K562 (cell line): ENCODE measurements at regions not wholly inside any gene's neighbourhood (a gene's known extent, or its start where the extent isn't known, plus 50 kb on each side); places are given as distances from the start of the nearest gene placed in this dataset.

ENCODE experiments used
- ATAC-seq: fragments of 200-7000 bp; cut with Tn5 transposase; 3 replicates; pipeline ENCODE4 v1.9.1; 2020; ENCODE audit warnings: moderate library complexity
- BruUV-seq: library from RNA; stranded (reverse); fragments of 400-500 nt; replicated peaks from 2 replicates; lab custom pipeline; 2021; lab: Mats Ljungman, UMichigan
- CTCF ChIA-PET: fragments of 300-600 bp; formaldehyde crosslinking; extraction: SDS; loops from one replicate; lab custom pipeline; 2021; ENCODE audit warnings: low intra/inter-chr PET ratio; lab: Yijun Ruan, JAX
- POLR2A ChIA-PET: fragments of 300-600, 350-650 bp; sonication (Branson Sonifier 250); formaldehyde crosslinking; extraction: SDS; loops from one replicate; lab custom pipeline; 2021; ENCODE audit warnings: antibody characterized with exemption, inconsistent platforms; lab: Yijun Ruan, JAX
- DNase-seq, 4 experiments: peaks; one replicate each; pipeline versions ENCODE4 v3.0.0 to v3.0.0-alpha.2; 2011 to 2018; ENCODE audit warnings: low spot score in 3 of 4, mixed read lengths in 3 of 4; ENCODE audit errors: extremely low read depth in 1 of 4
- FAIRE-seq: peaks from 2 replicates; lab custom pipeline; 2011; peaks lifted over from hg19 to GRCh38; lab: Jason Lieb, UNC
- H2AFZ ChIP-seq: 2 replicates; pipeline ENCODE4 v1.6.0; 2011; ENCODE audit warnings: low read depth, low read length, control low read depth, inconsistent platforms
- H3K27ac ChIP-seq: fragments of 200-600 bp; 3 replicates; pipeline ENCODE4 v1.8.0; 2011; ENCODE audit warnings: low read depth, mild to moderate bottlenecking, control low read depth, inconsistent platforms, low read length, moderate library complexity, mixed read lengths; ENCODE audit errors: extremely low read depth
- H3K27me3 ChIP-seq, 2 experiments: fragments of 300-600 bp in 1 of 2; 2 replicates in 1 of 2; 3 replicates in 1 of 2; pipeline versions ENCODE4 v1.6.0 to v1.8.0; 2011; ENCODE audit warnings: inconsistent platforms in 2 of 2, low read length in 2 of 2, mild to moderate bottlenecking in 1 of 2, mixed read lengths in 1 of 2, moderate library complexity in 1 of 2; ENCODE audit not compliant: control insufficient read depth in 2 of 2, insufficient read depth in 2 of 2
- H3K36me3 ChIP-seq: fragments of 300-600 bp; 3 replicates; pipeline ENCODE4 v1.8.0; 2011; ENCODE audit warnings: mild to moderate bottlenecking, low read length, inconsistent platforms; ENCODE audit not compliant: control insufficient read depth, insufficient read depth
- H3K4me1 ChIP-seq, 2 experiments: fragments of 200-600 bp in 1 of 2; replicated peaks in 1 of 2; 2 replicates in 1 of 2; 3 replicates in 1 of 2; pipeline versions ENCODE4 v1.5.1 to v1.8.0; 2011; ENCODE audit warnings: inconsistent platforms in 2 of 2, low read length in 2 of 2, mild to moderate bottlenecking in 1 of 2, mixed read lengths in 1 of 2, moderate library complexity in 1 of 2; ENCODE audit not compliant: control insufficient read depth in 2 of 2, insufficient read depth in 2 of 2
- H3K4me2 ChIP-seq: 2 replicates; pipeline ENCODE4 v1.6.1; 2011; ENCODE audit warnings: low read length, control low read depth, inconsistent platforms, mixed read lengths; ENCODE audit not compliant: insufficient read depth
- H3K4me3 ChIP-seq: fragments of 200-600 bp; sonication (generic), shearing (Covaris generic); 2 replicates; pipeline ENCODE4 v1.5.1; 2016; ENCODE audit warnings: control low read depth, inconsistent platforms
- H3K79me2 ChIP-seq: fragments of 200-600 bp; 3 replicates; pipeline ENCODE4 v1.8.0; 2011; ENCODE audit warnings: low read length, inconsistent platforms; ENCODE audit not compliant: control insufficient read depth, insufficient read depth
- H3K9ac ChIP-seq, 2 experiments: 2 replicates each; pipeline versions ENCODE4 v1.6.0 to v1.6.1; 2011; ENCODE audit warnings: low read depth in 2 of 2, low read length in 2 of 2, control low read depth in 1 of 2, inconsistent platforms in 1 of 2, mild to moderate bottlenecking in 1 of 2, mixed read lengths in 1 of 2; ENCODE audit not compliant: insufficient read depth in 1 of 2
- H3K9me1 ChIP-seq: one replicate; pipeline ENCODE4 v1.6.0; 2011; ENCODE audit warnings: inconsistent platforms, mild to moderate bottlenecking, low read length, moderate library complexity; ENCODE audit not compliant: control insufficient read depth, insufficient read depth
- H3K9me3 ChIP-seq: replicated peaks from 2 replicates; pipeline ENCODE4 v1.5.1; 2011; ENCODE audit warnings: low read depth, low read length, inconsistent platforms; ENCODE audit not compliant: control insufficient read depth, insufficient read depth
- H4K20me1 ChIP-seq: replicated peaks from 2 replicates; pipeline ENCODE4 v1.6.1; 2011; ENCODE audit warnings: low read length, inconsistent platforms, mixed read lengths; ENCODE audit not compliant: control insufficient read depth, insufficient read depth
- MXI1 ChIP-seq: IDR thresholded peaks from 2 replicates; pipeline ENCODE4 v1.6.1; 2011; ENCODE audit warnings: low read depth, mild to moderate bottlenecking, improper control_type of control experiment, low read length
- MYBL2 ChIP-seq, 2 experiments: fragments of 450-650 bp in 1 of 2; sonication (generic) in 1 of 2; formaldehyde crosslinking in 1 of 2; IDR thresholded peaks; 2 replicates each; pipeline versions ENCODE4 v1.6.1 to v1.8.1; 2017 to 2022; ENCODE audit warnings: borderline replicate concordance in 1 of 2, inconsistent platforms in 1 of 2, low read depth in 1 of 2, mild to moderate bottlenecking in 1 of 2, missing genetic modification reagents in 1 of 2, moderate library complexity in 1 of 2
- PHTF2 ChIP-seq: fragments of 250-450 bp; sonication (Bioruptor Pico); IDR thresholded peaks from 2 replicates; pipeline ENCODE4 v1.5.0; 2021; ENCODE audit warnings: mild to moderate bottlenecking
- SIRT6 ChIP-seq: IDR thresholded peaks from one replicate; pipeline ENCODE4 v1.6.1; 2012; ENCODE audit warnings: low read depth, mild to moderate bottlenecking, control low read depth, inconsistent platforms, low read length, moderate library complexity
- STAT5B ChIP-seq: fragments of 250-450 bp; sonication (Bioruptor Pico); IDR thresholded peaks from 2 replicates; pipeline ENCODE4 v1.8.0; 2021; ENCODE audit warnings: mild to moderate bottlenecking, inconsistent platforms
- TAF7 ChIP-seq: fragments of 450-650 bp; IDR thresholded peaks from 2 replicates; pipeline ENCODE4 v1.6.1; 2016; ENCODE audit warnings: missing genetic modification characterization, missing compliant biosample characterization
- TFAM ChIP-seq: fragments of 250-450 bp; sonication (Bioruptor Pico); conservative IDR thresholded peaks from 2 replicates; pipeline ENCODE4 v1.5.0; 2021; ENCODE audit warnings: mild to moderate bottlenecking, moderate library complexity
- TOE1 ChIP-seq, 2 experiments: fragments of 450-650 bp in 1 of 2; sonication (generic) in 1 of 2; formaldehyde crosslinking in 1 of 2; IDR thresholded peaks; 2 replicates each; pipeline versions ENCODE4 v1.7.1 to v1.8.0; 2016 to 2022; ENCODE audit warnings: borderline replicate concordance in 2 of 2, mild to moderate bottlenecking in 2 of 2, antibody characterized with exemption in 1 of 2, inconsistent platforms in 1 of 2, low read depth in 1 of 2, missing genetic modification reagents in 1 of 2, moderate library complexity in 1 of 2
- ZNF668 ChIP-seq: fragments of 250-450 bp; sonication (Bioruptor Pico); IDR thresholded peaks from 2 replicates; pipeline ENCODE4 v1.8.0; 2022; ENCODE audit warnings: mild to moderate bottlenecking, inconsistent platforms
- WGBS: fragments of 100-300 bp; shearing (Covaris generic); methylation state at CpG from one replicate; pipeline ENCODE4 v1.1.6; 2016; ENCODE audit warnings: low coverage, mixed read lengths; ENCODE audit not compliant: insufficient coverage; ENCODE audit errors: missing lambda C conversion rate; 5-methylcytosine and 5-hydroxymethylcytosine counted together
- in situ Hi-C: fragments of 300-500 bp; cut with MboI; formaldehyde crosslinking; loops from 4 replicates; pipeline ENCODE4 v1.15.0; 2018; ENCODE audit warnings: inconsistent platforms, mixed read lengths
- intact Hi-C: fragments of 100-400 bp; cut with micrococcal nuclease; formaldehyde crosslinking; loops from 2 replicates; pipeline ENCODE4 v1.14.2; 2022
- TF ChIP-seq, protein P1 (sequence below): fragments of 450-650 bp; conservative IDR thresholded peaks from 2 replicates; pipeline ENCODE4 v1.6.1; 2016; ENCODE audit warnings: missing genetic modification characterization, low read depth, mild to moderate bottlenecking, missing compliant biosample characterization, moderate library complexity
- TF ChIP-seq, protein P2 (sequence below): sonication (generic); formaldehyde crosslinking; IDR thresholded peaks from 2 replicates; pipeline ENCODE4 v1.8.0; 2022; ENCODE audit warnings: mild to moderate bottlenecking, missing genetic modification reagents
- TF ChIP-seq, protein P3 (sequence below): fragments of 250-450 bp; sonication (Bioruptor Pico); IDR thresholded peaks from 2 replicates; pipeline ENCODE4 v1.4.0; 2020; ENCODE audit warnings: mild to moderate bottlenecking
- TF ChIP-seq, protein P4 (sequence below): IDR thresholded peaks from 2 replicates; pipeline ENCODE4 v1.6.1; 2014; ENCODE audit warnings: antibody characterized with exemption

DNA sequence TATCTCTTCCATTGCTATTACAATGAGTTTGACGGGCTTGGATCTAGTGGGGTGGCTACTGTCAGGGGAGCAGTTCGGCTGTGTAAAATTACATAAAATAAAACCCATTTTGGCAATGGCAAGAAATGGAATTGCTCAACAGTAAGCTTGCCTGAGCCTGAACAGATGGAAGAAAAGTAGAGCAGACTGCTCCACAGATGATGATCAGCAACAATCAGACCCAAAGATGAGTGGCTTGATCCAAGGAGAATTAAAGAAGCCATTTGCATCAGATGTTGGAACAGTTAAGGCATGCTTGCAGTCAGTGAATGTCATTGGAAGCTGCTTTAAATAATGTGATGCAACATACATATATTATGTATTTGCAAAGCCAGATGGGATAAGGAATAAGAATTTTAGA, 256.6 kb upstream of the SMIM30 start:
- Histone ChIP-seq H3K79me2 (no peaks in the 10 kb centered on the region), H2AFZ (no peak overlapping the region), H3K4me3 (no peak overlapping the region), H3K9me3 (no peaks in the 10 kb centered on the region), H3K9me1 (no peaks in the 10 kb centered on the region), H3K27me3 (no peaks in the 10 kb centered on the region), H4K20me1 (no peaks in the 10 kb centered on the region; the same call in 1 of the 2 replicates), H3K4me1 (no peaks in the 10 kb centered on the region), H3K36me3 (no peaks in the 10 kb centered on the region), H3K27ac (no peak overlapping the region), H3K9ac (no peak overlapping the region), H3K4me2 (no peak overlapping the region)
- CTCF ChIA-PET = no interaction called here
- no peak for ATAC-seq
- no peak for FAIRE-seq
- POLR2A ChIA-PET = interaction anchor here (1.0 kb wide), 1 partner anchor 9 kb away, joined by 3 read pairs; no protein-coding TSS in a partner anchor
- DNase-seq = no peak
- in situ Hi-C loops = no loop called here
- intact Hi-C loops = no loop called here
- no TSS peak for BruUV-seq
- WGBS = 0% methylated on average over 2 of the region's 2 CpGs
- no peak for TF ChIP-seq ZNF668 (CRISPR knock-in tag)
- no peak for TF ChIP-seq PHTF2 (CRISPR knock-in tag)
- TF ChIP-seq MYBL2 (IDR thresholded peaks at IDR 0.05; ENCODE audit: low read depth) = no peak
- TF ChIP-seq MYBL2 (CRISPR knock-in tag; IDR thresholded peaks at IDR 0.05; ENCODE audit: borderline replicate concordance) = no peak
- TF ChIP-seq TFAM (CRISPR knock-in tag) = no peak
- TF ChIP-seq SIRT6 = no peak
- no peak for TF ChIP-seq MXI1
- TF ChIP-seq TOE1 (IDR thresholded peaks at IDR 0.05; ENCODE audit: borderline replicate concordance) = no peak
- no peak for TF ChIP-seq TOE1 (CRISPR knock-in tag; IDR thresholded peaks at IDR 0.05; ENCODE audit: borderline replicate concordance, low read depth)
- TF ChIP-seq, protein P1, sequence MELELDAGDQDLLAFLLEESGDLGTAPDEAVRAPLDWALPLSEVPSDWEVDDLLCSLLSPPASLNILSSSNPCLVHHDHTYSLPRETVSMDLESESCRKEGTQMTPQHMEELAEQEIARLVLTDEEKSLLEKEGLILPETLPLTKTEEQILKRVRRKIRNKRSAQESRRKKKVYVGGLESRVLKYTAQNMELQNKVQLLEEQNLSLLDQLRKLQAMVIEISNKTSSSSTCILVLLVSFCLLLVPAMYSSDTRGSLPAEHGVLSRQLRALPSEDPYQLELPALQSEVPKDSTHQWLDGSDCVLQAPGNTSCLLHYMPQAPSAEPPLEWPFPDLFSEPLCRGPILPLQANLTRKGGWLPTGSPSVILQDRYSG = no peak
- TF ChIP-seq, protein P2, sequence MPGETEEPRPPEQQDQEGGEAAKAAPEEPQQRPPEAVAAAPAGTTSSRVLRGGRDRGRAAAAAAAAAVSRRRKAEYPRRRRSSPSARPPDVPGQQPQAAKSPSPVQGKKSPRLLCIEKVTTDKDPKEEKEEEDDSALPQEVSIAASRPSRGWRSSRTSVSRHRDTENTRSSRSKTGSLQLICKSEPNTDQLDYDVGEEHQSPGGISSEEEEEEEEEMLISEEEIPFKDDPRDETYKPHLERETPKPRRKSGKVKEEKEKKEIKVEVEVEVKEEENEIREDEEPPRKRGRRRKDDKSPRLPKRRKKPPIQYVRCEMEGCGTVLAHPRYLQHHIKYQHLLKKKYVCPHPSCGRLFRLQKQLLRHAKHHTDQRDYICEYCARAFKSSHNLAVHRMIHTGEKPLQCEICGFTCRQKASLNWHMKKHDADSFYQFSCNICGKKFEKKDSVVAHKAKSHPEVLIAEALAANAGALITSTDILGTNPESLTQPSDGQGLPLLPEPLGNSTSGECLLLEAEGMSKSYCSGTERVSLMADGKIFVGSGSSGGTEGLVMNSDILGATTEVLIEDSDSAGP = no peak
- TF ChIP-seq, protein P3, sequence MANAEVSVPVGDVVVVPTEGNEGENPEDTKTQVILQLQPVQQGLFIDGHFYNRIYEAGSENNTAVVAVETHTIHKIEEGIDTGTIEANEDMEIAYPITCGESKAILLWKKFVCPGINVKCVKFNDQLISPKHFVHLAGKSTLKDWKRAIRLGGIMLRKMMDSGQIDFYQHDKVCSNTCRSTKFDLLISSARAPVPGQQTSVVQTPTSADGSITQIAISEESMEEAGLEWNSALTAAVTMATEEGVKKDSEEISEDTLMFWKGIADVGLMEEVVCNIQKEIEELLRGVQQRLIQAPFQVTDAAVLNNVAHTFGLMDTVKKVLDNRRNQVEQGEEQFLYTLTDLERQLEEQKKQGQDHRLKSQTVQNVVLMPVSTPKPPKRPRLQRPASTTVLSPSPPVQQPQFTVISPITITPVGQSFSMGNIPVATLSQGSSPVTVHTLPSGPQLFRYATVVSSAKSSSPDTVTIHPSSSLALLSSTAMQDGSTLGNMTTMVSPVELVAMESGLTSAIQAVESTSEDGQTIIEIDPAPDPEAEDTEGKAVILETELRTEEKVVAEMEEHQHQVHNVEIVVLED (CRISPR knock-in tag) = no peak
- TF ChIP-seq, protein P4, sequence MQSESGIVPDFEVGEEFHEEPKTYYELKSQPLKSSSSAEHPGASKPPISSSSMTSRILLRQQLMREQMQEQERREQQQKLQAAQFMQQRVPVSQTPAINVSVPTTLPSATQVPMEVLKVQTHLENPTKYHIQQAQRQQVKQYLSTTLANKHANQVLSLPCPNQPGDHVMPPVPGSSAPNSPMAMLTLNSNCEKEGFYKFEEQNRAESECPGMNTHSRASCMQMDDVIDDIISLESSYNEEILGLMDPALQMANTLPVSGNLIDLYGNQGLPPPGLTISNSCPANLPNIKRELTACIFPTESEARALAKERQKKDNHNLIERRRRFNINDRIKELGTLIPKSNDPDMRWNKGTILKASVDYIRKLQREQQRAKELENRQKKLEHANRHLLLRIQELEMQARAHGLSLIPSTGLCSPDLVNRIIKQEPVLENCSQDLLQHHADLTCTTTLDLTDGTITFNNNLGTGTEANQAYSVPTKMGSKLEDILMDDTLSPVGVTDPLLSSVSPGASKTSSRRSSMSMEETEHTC = no peak
- TF ChIP-seq STAT5B (CRISPR knock-in tag) = no peak
- no peak for TF ChIP-seq TAF7
